Gastrocnemius medialis (tissue), 4 donors: ENCODE measurements at regions not wholly inside any gene's neighbourhood (a gene's known extent, or its start where the extent isn't known, plus 50 kb on each side); places are given as distances from the start of the nearest gene placed in this dataset.

ENCODE experiments used
- ATAC-seq, 2 donors: fragments of 150-250 bp; one replicate each; pipeline ENCODE4 v1.9.1; 2016
- DNase-seq, 2 donors: peaks; one replicate each; pipeline ENCODE4 v3.0.0-alpha.2; 2019
- H3K27ac ChIP-seq, 4 donors: fragments of 200-600 bp; sonication (generic); 1 replicate in 1 of 4; 2 replicates in 3 of 4; pipeline ENCODE4 v1.5.1; 2016 to 2018; ENCODE audit warnings: mild to moderate bottlenecking in 2 of 4, moderate library complexity in 1 of 4
- H3K27me3 ChIP-seq, 3 donors: fragments of 200-600 bp; sonication (generic) in 2 of 3; 1 replicate in 1 of 3; 2 replicates in 2 of 3; pipeline versions ENCODE4 v1.5.1 to v1.6.0; 2016 to 2019; ENCODE audit warnings: mild to moderate bottlenecking in 1 of 3, moderate library complexity in 1 of 3
- H3K36me3 ChIP-seq, 2 donors: fragments of 200-600 bp; sonication (generic) in 1 of 2; one replicate each; pipeline ENCODE4 v1.5.1; 2017 to 2018
- H3K4me1 ChIP-seq, 2 donors: fragments of 200-600 bp; sonication (generic) in 1 of 2; one replicate each; pipeline ENCODE4 v1.5.1; 2016 to 2017; ENCODE audit warnings: mild to moderate bottlenecking in 2 of 2
- H3K4me3 ChIP-seq, 4 donors: fragments of 200-600 bp; sonication (generic) in 3 of 4; 1 replicate in 1 of 4; 2 replicates in 3 of 4; pipeline ENCODE4 v1.5.1; 2016 to 2019; ENCODE audit warnings: mild to moderate bottlenecking in 2 of 4
- H3K9me3 ChIP-seq, 3 donors: fragments of 200-600 bp; sonication (generic) in 2 of 3; 1 replicate in 1 of 3; 2 replicates in 2 of 3; pipeline ENCODE4 v1.5.1; 2016 to 2019
- CTCF ChIP-seq, 5 experiments: fragments of 450-650 bp in 3 of 5; fragments of 200-600 bp in 2 of 5; sonication (generic) in 2 of 5; IDR thresholded peaks in 4 of 5; conservative IDR thresholded peaks in 1 of 5; 1 replicate in 4 of 5; 2 replicates in 1 of 5; pipeline ENCODE4 v1.5.1; 2016 to 2019; ENCODE audit warnings: antibody characterized with exemption in 5 of 5, mild to moderate bottlenecking in 3 of 5, moderate library complexity in 3 of 5
- POLR2A ChIP-seq, 2 donors: fragments of 450-650 bp; IDR thresholded peaks; one replicate each; pipeline ENCODE4 v1.6.1; 2017; ENCODE audit warnings: antibody characterized with exemption in 2 of 2, mild to moderate bottlenecking in 2 of 2, moderate library complexity in 2 of 2
- in situ Hi-C, 4 donors: fragments of 200-750 bp; cut with MboI; loops; one replicate each; pipeline versions ENCODE4 v1.15.0 to v1.8.0; 2017; ENCODE audit warnings: low sequenced_read_pairs in 4 of 4
- intact Hi-C: fragments of 100-400 bp; cut with DNase I; formaldehyde crosslinking; loops from one replicate; pipeline ENCODE4 v1.15.1; 2023; ENCODE audit warnings: low total_unique reads

DNA sequence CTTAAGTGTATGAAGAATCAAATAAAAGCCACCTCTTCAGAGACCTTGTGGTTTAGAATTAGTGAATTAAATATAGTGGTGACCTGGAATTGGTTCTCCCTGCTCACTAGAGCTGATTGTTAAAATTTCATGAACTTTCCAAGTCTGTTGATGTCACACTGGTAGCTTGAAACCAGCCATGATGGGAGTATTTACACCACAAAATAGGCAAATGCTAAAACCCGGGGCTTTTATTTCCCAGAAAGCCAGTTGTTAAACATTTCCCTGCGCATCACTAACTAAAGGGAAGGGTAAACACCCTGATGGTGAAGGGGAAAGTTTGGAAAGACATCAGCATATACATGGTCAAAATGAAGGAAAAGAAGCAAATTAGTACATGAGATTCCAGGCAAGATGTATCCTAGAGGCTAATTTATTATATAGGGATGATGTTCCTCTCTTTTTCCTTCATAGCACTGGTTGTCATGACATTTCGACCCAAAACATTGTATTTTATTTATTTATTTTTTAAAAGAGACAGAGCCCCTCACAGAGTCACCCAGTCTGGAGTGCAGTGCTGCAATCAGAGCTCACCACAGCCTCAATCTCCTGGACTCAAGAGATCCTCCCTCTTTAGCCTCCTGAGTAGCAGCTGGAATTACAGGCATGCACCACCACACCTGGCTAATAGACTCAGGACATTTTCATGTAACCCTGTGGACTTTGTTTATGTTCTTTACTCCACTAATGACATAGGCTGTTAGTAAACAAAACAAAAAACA lies 123.2 kb downstream of the RIN2 start:
- TF ChIP-seq POLR2A (IDR thresholded peaks at IDR 0.05), result no peak
- no peak for TF ChIP-seq CTCF (IDR thresholded peaks at IDR 0.05 in 4 of 5, conservative IDR thresholded peaks at IDR 0.05 in 1 of 5)
- in situ Hi-C loops, result loop anchor here in 2 of 4 donors (10.0 to 25.0 kb wide), 2 partner anchors 64 to 194 kb away; no protein-coding TSS in a partner anchor
- DNase-seq (no peak), ATAC-seq (no peak)
- Histone ChIP-seq H3K27me3 (no peaks in the 10 kb centered on the region), H3K4me1 (peaks cover 11 to 15% of the 10 kb centered on the region in 2 donors), H3K9me3 (no peaks in the 10 kb centered on the region), H3K36me3 (no peaks in the 10 kb centered on the region), H3K27ac (no peak overlapping the region), H3K4me3 (no peak overlapping the region)
- intact Hi-C loops, result no loop called here

GRCh38 chr20:19881990-19882389 lies 123.9 kb downstream of the RIN2 start:
- peaks cover 11 to 20% of the 10 kb centered on the region in 2 donors for H3K4me1 ChIP-seq
- no peaks in the 10 kb centered on the region for H3K9me3 ChIP-seq
- H3K27me3 ChIP-seq, result no peaks in the 10 kb centered on the region
- DNase-seq (no peak), ATAC-seq (no peak)
- intact Hi-C loops (no loop called here), in situ Hi-C loops (loop anchor here in 2 of 4 donors (10.0 to 25.0 kb wide), 2 partner anchors 63 to 195 kb away; no protein-coding TSS in a partner anchor)
- no peak overlapping the region for H3K4me3 ChIP-seq
- TF ChIP-seq CTCF (IDR thresholded peaks at IDR 0.05 in 4 of 5, conservative IDR thresholded peaks at IDR 0.05 in 1 of 5), result no peak
- no peak for TF ChIP-seq POLR2A (IDR thresholded peaks at IDR 0.05)
- no peak overlapping the region for H3K27ac ChIP-seq
- H3K36me3 ChIP-seq, result no peaks in the 10 kb centered on the region

DNA sequence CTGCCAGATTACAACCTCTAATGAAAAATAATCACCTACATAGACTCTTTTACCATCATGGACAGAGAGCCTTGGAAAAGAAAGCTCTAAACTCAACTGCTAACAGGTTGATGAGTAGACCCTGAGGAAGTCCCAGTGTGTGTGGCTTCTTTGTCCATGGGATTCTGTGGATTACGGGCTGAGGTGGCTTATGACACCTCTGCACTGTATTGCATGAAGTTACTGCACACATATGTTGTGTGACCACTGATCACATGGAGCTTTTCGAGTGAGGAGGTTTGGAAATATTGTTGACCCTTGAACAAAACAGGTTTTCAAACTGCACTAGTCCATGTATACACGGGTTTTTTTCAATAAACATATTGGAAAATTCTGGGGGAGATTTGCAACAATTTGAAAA lies 124.4 kb downstream of the RIN2 start:
- no peak for ATAC-seq
- Histone ChIP-seq H3K4me1 (peaks cover 15 to 25% of the 10 kb centered on the region in 2 donors), H3K27ac (no peak overlapping the region), H3K27me3 (no peaks in the 10 kb centered on the region), H3K4me3 (no peak overlapping the region), H3K36me3 (no peaks in the 10 kb centered on the region), H3K9me3 (no peaks in the 10 kb centered on the region)
- in situ Hi-C loops (loop anchor here in 2 of 4 donors (10.0 to 25.0 kb wide), 2 partner anchors 62 to 195 kb away; no protein-coding TSS in a partner anchor), intact Hi-C loops (no loop called here)
- no peak for TF ChIP-seq CTCF (IDR thresholded peaks at IDR 0.05 in 4 of 5, conservative IDR thresholded peaks at IDR 0.05 in 1 of 5)
- no peak for TF ChIP-seq POLR2A (IDR thresholded peaks at IDR 0.05)
- no peak for DNase-seq

DNA sequence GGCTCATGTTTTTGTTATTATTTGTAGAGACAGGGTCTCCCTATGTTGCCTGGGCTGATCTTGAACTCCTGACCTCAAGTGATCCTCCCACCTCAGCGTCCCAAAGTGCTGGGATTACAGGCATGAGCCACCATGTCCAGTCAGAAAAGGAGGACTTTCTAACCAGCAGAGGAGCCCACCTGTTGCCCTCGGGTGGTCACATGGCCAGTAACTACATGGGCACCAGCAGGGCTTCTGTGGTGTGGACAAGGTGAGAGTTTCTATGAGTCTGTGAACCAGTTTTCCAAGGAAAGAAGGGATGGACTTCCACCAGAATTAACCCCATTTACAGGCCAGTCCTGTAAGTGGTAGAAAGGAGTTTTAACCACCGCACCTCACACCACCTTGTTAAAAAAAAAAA lies 125.4 kb downstream of the RIN2 start:
- Histone ChIP-seq H3K4me3 (no peak overlapping the region), H3K27me3 (no peaks in the 10 kb centered on the region), H3K4me1 (peaks cover 24 to 35% of the 10 kb centered on the region in 2 donors), H3K9me3 (no peaks in the 10 kb centered on the region), H3K36me3 (no peaks in the 10 kb centered on the region), H3K27ac (no peak overlapping the region)
- in situ Hi-C loops, result loop anchor here in 2 of 4 donors (10.0 to 25.0 kb wide), 2 partner anchors 61 to 196 kb away; no protein-coding TSS in a partner anchor
- intact Hi-C loops, result no loop called here
- TF ChIP-seq CTCF (IDR thresholded peaks at IDR 0.05 in 4 of 5, conservative IDR thresholded peaks at IDR 0.05 in 1 of 5) (no peak), POLR2A (IDR thresholded peaks at IDR 0.05) (no peak)
- no peak for ATAC-seq
- no peak for DNase-seq
